ENCODE measurements at regions not wholly inside any gene's neighbourhood (a gene's known extent, or its start where the extent isn't known, plus 50 kb on each side); places are given as distances from the start of the nearest gene placed in this dataset.

DNA sequence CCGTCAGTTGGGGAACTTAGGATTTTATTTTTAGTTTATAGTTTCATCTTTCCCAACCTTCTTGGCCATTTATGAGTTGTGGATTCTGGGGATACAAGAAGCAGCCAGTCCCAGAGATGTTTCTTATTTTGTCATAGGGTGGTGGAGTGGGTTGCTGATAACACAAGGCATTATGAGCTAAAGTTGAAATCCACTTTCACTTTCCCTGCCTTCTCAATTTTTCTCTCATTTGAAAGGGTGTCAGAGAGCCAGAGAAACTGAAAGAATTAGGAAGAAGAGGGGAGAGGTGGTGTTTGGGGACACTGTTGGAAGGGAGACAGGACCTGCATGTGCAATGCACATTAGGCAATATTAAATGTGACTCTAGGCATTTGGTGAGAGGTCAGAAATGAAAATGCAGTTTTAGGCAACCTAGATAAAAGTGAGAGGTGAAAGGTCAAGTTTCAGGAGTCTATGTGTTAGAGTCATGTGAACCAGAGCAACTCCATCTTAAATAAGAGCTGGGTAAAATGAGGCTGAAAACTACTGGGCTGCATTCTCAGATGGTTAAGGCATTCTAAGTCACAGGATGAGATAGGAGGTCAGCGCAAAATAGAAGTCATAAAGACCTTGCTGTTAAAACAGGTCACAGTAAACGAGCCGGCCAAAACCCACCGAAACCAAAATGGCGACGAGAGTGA, 71.1 kb upstream of the F3 start:
- Histone ChIP-seq H3K27ac (ENCODE audit: low read depth in 1 of 2, low read length in 2 of 2) (no peak overlapping the region), H3K27me3 (ENCODE audit: control insufficient read depth in 4 of 4, insufficient read depth in 4 of 4, low read length in 3 of 4) (peaks cover 0 to 2% (median 0%) of the 10 kb centered on the region in 4 donors), H3K4me3 (ENCODE audit: low read depth in 1 of 3, low read length in 3 of 3) (no peak overlapping the region), H3K36me3 (ENCODE audit: control insufficient read depth in 4 of 4, insufficient read depth in 3 of 4, low read depth in 1 of 4, low read length in 3 of 4) (no peaks in the 10 kb centered on the region), H3K9me3 (ENCODE audit: control insufficient read depth in 4 of 4, low read length in 3 of 4) (no peaks in the 10 kb centered on the region), H3K4me1 (ENCODE audit: control insufficient read depth in 4 of 4, insufficient read depth in 4 of 4, low read length in 3 of 4) (no peaks in the 10 kb centered on the region), H3K9ac (ENCODE audit: low read depth in 1 of 2, low read length in 2 of 2) (no peak overlapping the region)
- no peak for DNase-seq (ENCODE audit: low spot score)
- TF ChIP-seq, protein P1, sequence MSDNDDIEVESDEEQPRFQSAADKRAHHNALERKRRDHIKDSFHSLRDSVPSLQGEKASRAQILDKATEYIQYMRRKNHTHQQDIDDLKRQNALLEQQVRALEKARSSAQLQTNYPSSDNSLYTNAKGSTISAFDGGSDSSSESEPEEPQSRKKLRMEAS (IDR thresholded peaks at IDR 0.05) = no peak
- no peak for TF ChIP-seq GABPA (IDR thresholded peaks at IDR 0.05 in 1 of 2, conservative IDR thresholded peaks at IDR 0.05 in 1 of 2)
- TF ChIP-seq, protein P2, sequence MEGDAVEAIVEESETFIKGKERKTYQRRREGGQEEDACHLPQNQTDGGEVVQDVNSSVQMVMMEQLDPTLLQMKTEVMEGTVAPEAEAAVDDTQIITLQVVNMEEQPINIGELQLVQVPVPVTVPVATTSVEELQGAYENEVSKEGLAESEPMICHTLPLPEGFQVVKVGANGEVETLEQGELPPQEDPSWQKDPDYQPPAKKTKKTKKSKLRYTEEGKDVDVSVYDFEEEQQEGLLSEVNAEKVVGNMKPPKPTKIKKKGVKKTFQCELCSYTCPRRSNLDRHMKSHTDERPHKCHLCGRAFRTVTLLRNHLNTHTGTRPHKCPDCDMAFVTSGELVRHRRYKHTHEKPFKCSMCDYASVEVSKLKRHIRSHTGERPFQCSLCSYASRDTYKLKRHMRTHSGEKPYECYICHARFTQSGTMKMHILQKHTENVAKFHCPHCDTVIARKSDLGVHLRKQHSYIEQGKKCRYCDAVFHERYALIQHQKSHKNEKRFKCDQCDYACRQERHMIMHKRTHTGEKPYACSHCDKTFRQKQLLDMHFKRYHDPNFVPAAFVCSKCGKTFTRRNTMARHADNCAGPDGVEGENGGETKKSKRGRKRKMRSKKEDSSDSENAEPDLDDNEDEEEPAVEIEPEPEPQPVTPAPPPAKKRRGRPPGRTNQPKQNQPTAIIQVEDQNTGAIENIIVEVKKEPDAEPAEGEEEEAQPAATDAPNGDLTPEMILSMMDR (IDR thresholded peaks at IDR 0.05; ENCODE audit: low read depth, low read length, missing input control) = no peak
- TF ChIP-seq NR2F2 (IDR thresholded peaks at IDR 0.05) = no peak
- TF ChIP-seq SP1 (IDR thresholded peaks at IDR 0.05) = no peak
- no peak for TF ChIP-seq JUND (IDR thresholded peaks at IDR 0.05)
- TF ChIP-seq RAD21 (IDR thresholded peaks at IDR 0.05) = no peak
- TF ChIP-seq HNF4A (conservative IDR thresholded peaks at IDR 0.05) = no peak
- no peak for TF ChIP-seq YY1 (IDR thresholded peaks at IDR 0.05)
- TF ChIP-seq, protein P3, sequence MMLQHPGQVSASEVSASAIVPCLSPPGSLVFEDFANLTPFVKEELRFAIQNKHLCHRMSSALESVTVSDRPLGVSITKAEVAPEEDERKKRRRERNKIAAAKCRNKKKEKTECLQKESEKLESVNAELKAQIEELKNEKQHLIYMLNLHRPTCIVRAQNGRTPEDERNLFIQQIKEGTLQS (IDR thresholded peaks at IDR 0.05) = no peak
- TF ChIP-seq FOXA1 (IDR thresholded peaks at IDR 0.05) = no peak
- no peak for TF ChIP-seq HNF4G (IDR thresholded peaks at IDR 0.05)
- no peak for TF ChIP-seq FOXA2 (IDR thresholded peaks at IDR 0.05)
- TF ChIP-seq RXRA (IDR thresholded peaks at IDR 0.05) = no peak
- TF ChIP-seq, protein P4, sequence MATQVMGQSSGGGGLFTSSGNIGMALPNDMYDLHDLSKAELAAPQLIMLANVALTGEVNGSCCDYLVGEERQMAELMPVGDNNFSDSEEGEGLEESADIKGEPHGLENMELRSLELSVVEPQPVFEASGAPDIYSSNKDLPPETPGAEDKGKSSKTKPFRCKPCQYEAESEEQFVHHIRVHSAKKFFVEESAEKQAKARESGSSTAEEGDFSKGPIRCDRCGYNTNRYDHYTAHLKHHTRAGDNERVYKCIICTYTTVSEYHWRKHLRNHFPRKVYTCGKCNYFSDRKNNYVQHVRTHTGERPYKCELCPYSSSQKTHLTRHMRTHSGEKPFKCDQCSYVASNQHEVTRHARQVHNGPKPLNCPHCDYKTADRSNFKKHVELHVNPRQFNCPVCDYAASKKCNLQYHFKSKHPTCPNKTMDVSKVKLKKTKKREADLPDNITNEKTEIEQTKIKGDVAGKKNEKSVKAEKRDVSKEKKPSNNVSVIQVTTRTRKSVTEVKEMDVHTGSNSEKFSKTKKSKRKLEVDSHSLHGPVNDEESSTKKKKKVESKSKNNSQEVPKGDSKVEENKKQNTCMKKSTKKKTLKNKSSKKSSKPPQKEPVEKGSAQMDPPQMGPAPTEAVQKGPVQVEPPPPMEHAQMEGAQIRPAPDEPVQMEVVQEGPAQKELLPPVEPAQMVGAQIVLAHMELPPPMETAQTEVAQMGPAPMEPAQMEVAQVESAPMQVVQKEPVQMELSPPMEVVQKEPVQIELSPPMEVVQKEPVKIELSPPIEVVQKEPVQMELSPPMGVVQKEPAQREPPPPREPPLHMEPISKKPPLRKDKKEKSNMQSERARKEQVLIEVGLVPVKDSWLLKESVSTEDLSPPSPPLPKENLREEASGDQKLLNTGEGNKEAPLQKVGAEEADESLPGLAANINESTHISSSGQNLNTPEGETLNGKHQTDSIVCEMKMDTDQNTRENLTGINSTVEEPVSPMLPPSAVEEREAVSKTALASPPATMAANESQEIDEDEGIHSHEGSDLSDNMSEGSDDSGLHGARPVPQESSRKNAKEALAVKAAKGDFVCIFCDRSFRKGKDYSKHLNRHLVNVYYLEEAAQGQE (IDR thresholded peaks at IDR 0.05) = no peak
- TF ChIP-seq TAF1 (conservative IDR thresholded peaks at IDR 0.05) = no peak
- TF ChIP-seq EGR1 (IDR thresholded peaks at IDR 0.05; ENCODE audit: low read depth in 2 of 2) = no peak
- TF ChIP-seq, protein P5, sequence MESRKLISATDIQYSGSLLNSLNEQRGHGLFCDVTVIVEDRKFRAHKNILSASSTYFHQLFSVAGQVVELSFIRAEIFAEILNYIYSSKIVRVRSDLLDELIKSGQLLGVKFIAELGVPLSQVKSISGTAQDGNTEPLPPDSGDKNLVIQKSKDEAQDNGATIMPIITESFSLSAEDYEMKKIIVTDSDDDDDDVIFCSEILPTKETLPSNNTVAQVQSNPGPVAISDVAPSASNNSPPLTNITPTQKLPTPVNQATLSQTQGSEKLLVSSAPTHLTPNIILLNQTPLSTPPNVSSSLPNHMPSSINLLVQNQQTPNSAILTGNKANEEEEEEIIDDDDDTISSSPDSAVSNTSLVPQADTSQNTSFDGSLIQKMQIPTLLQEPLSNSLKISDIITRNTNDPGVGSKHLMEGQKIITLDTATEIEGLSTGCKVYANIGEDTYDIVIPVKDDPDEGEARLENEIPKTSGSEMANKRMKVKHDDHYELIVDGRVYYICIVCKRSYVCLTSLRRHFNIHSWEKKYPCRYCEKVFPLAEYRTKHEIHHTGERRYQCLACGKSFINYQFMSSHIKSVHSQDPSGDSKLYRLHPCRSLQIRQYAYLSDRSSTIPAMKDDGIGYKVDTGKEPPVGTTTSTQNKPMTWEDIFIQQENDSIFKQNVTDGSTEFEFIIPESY (IDR thresholded peaks at IDR 0.05) = no peak
- WGBS = 94% methylated on average over 7 of the region's 7 CpGs

Measured in liver (tissue), 8 donors.